GM12878 (cell line): ENCODE measurements at regions not wholly inside any gene's neighbourhood (a gene's known extent, or its start where the extent isn't known, plus 50 kb on each side); places are given as distances from the start of the nearest gene placed in this dataset.

Source experiments
- ATF7 ChIP-seq: fragments of 450-650 bp; IDR thresholded peaks from 2 replicates; pipeline ENCODE4 v1.6.1; 2016; ENCODE audit warnings: low read depth, mild to moderate bottlenecking
- CBX5 ChIP-seq: sonication (generic); IDR thresholded peaks from 2 replicates; pipeline ENCODE4 v1.6.1; 2016; ENCODE audit warnings: low read depth, moderate library complexity, mild to moderate bottlenecking, inconsistent platforms
- ESRRA ChIP-seq: IDR thresholded peaks from 2 replicates; pipeline ENCODE4 v1.6.1; 2012; ENCODE audit warnings: mild to moderate bottlenecking, low read length, improper control_type of control experiment
- EZH2 ChIP-seq: IDR thresholded peaks from 2 replicates; pipeline ENCODE4 v1.6.1; 2012; ENCODE audit warnings: low read depth, mild to moderate bottlenecking, control low read depth, inconsistent platforms, low read length, borderline replicate concordance; ENCODE audit not compliant: control insufficient read depth
- JUND ChIP-seq: IDR thresholded peaks from 2 replicates; pipeline ENCODE4 v1.6.1; 2012; ENCODE audit warnings: low read depth, mild to moderate bottlenecking, low read length, improper control_type of control experiment, moderate library complexity
- KLF5 ChIP-seq: fragments of 450-650 bp; IDR thresholded peaks from 2 replicates; pipeline ENCODE4 v1.6.1; 2014; ENCODE audit warnings: mild to moderate bottlenecking; ENCODE audit not compliant: partially characterized antibody
- NFIC ChIP-seq: IDR thresholded peaks from 2 replicates; pipeline ENCODE4 v1.6.1; 2012; ENCODE audit warnings: low read depth, mild to moderate bottlenecking, inconsistent platforms, low read length, moderate library complexity
- YY1 ChIP-seq: IDR thresholded peaks from 2 replicates; pipeline ENCODE4 v1.6.1; 2011; ENCODE audit warnings: low read depth, mild to moderate bottlenecking, low read length
- ZBED1 ChIP-seq: IDR thresholded peaks from 2 replicates; pipeline ENCODE4 v1.6.1; 2016; ENCODE audit warnings: borderline replicate concordance
- TF ChIP-seq, protein P1 (sequence below), 3 experiments: IDR thresholded peaks in 2 of 3; conservative IDR thresholded peaks in 1 of 3; 2 replicates each; pipeline ENCODE4 v1.5.1; 2011; ENCODE audit warnings: low read depth in 3 of 3, low read length in 3 of 3, mild to moderate bottlenecking in 3 of 3, control low read depth in 2 of 3, moderate library complexity in 2 of 3, inconsistent platforms in 1 of 3, mixed read lengths in 1 of 3; ENCODE audit not compliant: control insufficient read depth in 2 of 3, insufficient read depth in 1 of 3; ENCODE audit errors: extremely low read depth in 1 of 3
- TF ChIP-seq, protein P2 (sequence below): fragments of 450-650 bp; formaldehyde crosslinking; IDR thresholded peaks from 2 replicates; pipeline ENCODE4 v1.5.0; 2022; ENCODE audit warnings: mild to moderate bottlenecking, missing genetic modification characterization

DNA sequence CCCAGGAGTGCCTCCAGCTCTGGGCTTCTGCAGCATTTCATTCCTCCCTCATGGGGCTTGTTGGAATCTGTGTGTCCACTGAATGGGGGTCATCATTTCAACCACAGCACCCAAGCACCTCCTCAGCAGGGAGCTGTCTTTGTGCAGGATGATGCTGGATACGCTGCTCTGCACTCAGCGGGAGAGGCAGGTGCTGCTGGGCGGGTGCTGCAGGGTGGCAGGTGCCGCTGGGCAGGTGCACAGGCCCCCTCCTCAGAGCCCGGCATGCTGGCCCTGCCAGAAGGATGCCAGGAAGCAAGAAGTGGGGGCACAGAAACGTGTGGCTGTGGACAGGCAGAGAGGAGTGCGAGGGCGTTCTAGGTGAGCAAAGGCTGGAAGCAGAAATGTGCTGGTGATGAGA lies 121.8 kb upstream of the VSTM2B start:
- TF ChIP-seq KLF5 (no peak), ZBED1 (no peak), EZH2 (no peak), YY1 (no peak), ATF7 (no peak), NFIC (no peak), JUND (no peak), ESRRA (no peak), CBX5 (no peak)
- TF ChIP-seq, protein P1, sequence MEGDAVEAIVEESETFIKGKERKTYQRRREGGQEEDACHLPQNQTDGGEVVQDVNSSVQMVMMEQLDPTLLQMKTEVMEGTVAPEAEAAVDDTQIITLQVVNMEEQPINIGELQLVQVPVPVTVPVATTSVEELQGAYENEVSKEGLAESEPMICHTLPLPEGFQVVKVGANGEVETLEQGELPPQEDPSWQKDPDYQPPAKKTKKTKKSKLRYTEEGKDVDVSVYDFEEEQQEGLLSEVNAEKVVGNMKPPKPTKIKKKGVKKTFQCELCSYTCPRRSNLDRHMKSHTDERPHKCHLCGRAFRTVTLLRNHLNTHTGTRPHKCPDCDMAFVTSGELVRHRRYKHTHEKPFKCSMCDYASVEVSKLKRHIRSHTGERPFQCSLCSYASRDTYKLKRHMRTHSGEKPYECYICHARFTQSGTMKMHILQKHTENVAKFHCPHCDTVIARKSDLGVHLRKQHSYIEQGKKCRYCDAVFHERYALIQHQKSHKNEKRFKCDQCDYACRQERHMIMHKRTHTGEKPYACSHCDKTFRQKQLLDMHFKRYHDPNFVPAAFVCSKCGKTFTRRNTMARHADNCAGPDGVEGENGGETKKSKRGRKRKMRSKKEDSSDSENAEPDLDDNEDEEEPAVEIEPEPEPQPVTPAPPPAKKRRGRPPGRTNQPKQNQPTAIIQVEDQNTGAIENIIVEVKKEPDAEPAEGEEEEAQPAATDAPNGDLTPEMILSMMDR (IDR thresholded peaks at IDR 0.05 in 2 of 3, conservative IDR thresholded peaks at IDR 0.05 in 1 of 3; ENCODE audit: control insufficient read depth in 2 of 3, extremely low read depth in 1 of 3, insufficient read depth in 1 of 3, low read depth in 3 of 3, low read length in 3 of 3), result no peak
- TF ChIP-seq, protein P2, sequence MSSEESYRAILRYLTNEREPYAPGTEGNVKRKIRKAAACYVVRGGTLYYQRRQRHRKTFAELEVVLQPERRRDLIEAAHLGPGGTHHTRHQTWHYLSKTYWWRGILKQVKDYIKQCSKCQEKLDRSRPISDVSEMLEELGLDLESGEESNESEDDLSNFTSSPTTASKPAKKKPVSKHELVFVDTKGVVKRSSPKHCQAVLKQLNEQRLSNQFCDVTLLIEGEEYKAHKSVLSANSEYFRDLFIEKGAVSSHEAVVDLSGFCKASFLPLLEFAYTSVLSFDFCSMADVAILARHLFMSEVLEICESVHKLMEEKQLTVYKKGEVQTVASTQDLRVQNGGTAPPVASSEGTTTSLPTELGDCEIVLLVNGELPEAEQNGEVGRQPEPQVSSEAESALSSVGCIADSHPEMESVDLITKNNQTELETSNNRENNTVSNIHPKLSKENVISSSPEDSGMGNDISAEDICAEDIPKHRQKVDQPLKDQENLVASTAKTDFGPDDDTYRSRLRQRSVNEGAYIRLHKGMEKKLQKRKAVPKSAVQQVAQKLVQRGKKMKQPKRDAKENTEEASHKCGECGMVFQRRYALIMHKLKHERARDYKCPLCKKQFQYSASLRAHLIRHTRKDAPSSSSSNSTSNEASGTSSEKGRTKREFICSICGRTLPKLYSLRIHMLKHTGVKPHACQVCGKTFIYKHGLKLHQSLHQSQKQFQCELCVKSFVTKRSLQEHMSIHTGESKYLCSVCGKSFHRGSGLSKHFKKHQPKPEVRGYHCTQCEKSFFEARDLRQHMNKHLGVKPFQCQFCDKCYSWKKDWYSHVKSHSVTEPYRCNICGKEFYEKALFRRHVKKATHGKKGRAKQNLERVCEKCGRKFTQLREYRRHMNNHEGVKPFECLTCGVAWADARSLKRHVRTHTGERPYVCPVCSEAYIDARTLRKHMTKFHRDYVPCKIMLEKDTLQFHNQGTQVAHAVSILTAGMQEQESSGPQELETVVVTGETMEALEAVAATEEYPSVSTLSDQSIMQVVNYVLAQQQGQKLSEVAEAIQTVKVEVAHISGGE, result no peak
